OCI-LY1 (cell line): ENCODE measurements at regions not wholly inside any gene's neighbourhood (a gene's known extent, or its start where the extent isn't known, plus 50 kb on each side); places are given as distances from the start of the nearest gene placed in this dataset.

Experiments used
- H2AFZ ChIP-seq: fragments of 200-600 bp; sonication (generic), shearing (Covaris generic); 2 replicates; pipeline ENCODE4 v1.6.0; 2014; ENCODE audit warnings: antibody characterized with exemption, mild to moderate bottlenecking, low read length
- H3F3A ChIP-seq: fragments of 200-600 bp; sonication (generic), shearing (Covaris generic); 2 replicates; pipeline ENCODE4 v1.6.0; 2014; ENCODE audit warnings: mild to moderate bottlenecking, antibody characterized with exemption, low read length, moderate library complexity; ENCODE audit not compliant: insufficient read depth
- H3K27ac ChIP-seq: fragments of 200-600 bp; sonication (generic); 2 replicates; pipeline ENCODE4 v1.5.1; 2014; ENCODE audit warnings: low read length, mixed run types, mild to moderate bottlenecking, low read depth; ENCODE audit not compliant: poor library complexity, severe bottlenecking
- H3K27me3 ChIP-seq: fragments of 200-600 bp; sonication (generic); 2 replicates; pipeline ENCODE4 v1.6.0; 2014; ENCODE audit warnings: antibody characterized with exemption, mild to moderate bottlenecking, low read length, moderate library complexity; ENCODE audit not compliant: insufficient read depth
- H3K36me3 ChIP-seq: fragments of 200-600 bp; sonication (generic); 2 replicates; pipeline ENCODE4 v1.6.1; 2014; ENCODE audit warnings: mild to moderate bottlenecking, antibody characterized with exemption, low read length, moderate library complexity, mixed read lengths; ENCODE audit not compliant: insufficient read depth
- H3K4me1 ChIP-seq: fragments of 200-600 bp; sonication (generic); 2 replicates; pipeline ENCODE4 v1.5.1; 2014; ENCODE audit warnings: mild to moderate bottlenecking, low read length, moderate library complexity; ENCODE audit not compliant: insufficient read depth, severe bottlenecking
- H3K4me2 ChIP-seq: fragments of 200-600 bp; sonication (generic), shearing (Covaris generic); 2 replicates; pipeline ENCODE4 v1.6.1; 2014; ENCODE audit warnings: low read length
- H3K4me3 ChIP-seq: fragments of 200-600 bp; sonication (generic); 2 replicates; pipeline ENCODE4 v1.5.1; 2014; ENCODE audit warnings: low read length, low read depth, mild to moderate bottlenecking, mixed read lengths; ENCODE audit not compliant: poor library complexity, severe bottlenecking
- H3K79me2 ChIP-seq: fragments of 200-600 bp; shearing (Covaris generic); 2 replicates; pipeline ENCODE4 v1.6.1; 2016; ENCODE audit warnings: mixed run types, low read length, mixed read lengths; ENCODE audit not compliant: insufficient read depth
- H3K9ac ChIP-seq: fragments of 200-600 bp; sonication (generic), shearing (Covaris generic); 2 replicates; pipeline ENCODE4 v1.6.1; 2014; ENCODE audit warnings: mild to moderate bottlenecking, low read length, mixed read lengths
- H3K9me2 ChIP-seq: fragments of 200-600 bp; sonication (generic), shearing (Covaris generic); 2 replicates; pipeline ENCODE4 v1.6.1; 2014; ENCODE audit warnings: low read depth, mild to moderate bottlenecking, low read length, mixed read lengths
- H3K9me3 ChIP-seq: fragments of 200-600 bp; shearing (Covaris generic); 2 replicates; pipeline ENCODE4 v1.6.1; 2014; ENCODE audit warnings: low read length, mixed read lengths
- H4K20me1 ChIP-seq: fragments of 200-600 bp; sonication (generic), shearing (Covaris generic); 2 replicates; pipeline ENCODE4 v1.6.0; 2016; ENCODE audit warnings: mild to moderate bottlenecking, low read length; ENCODE audit not compliant: insufficient read depth
- EZH2 ChIP-seq: fragments of 200-600 bp; sonication (generic), shearing (Covaris generic); IDR thresholded peaks from 2 replicates; pipeline ENCODE4 v1.8.0; 2017; ENCODE audit warnings: borderline replicate concordance, mixed run types, mild to moderate bottlenecking, antibody characterized with exemption, low read length, moderate library complexity, mixed read lengths
- TF ChIP-seq, protein P1 (sequence below): fragments of 200-600 bp; sonication (generic), shearing (Covaris generic); IDR thresholded peaks from 2 replicates; pipeline ENCODE4 v1.5.1; 2017; ENCODE audit warnings: mild to moderate bottlenecking, antibody characterized with exemption, low read length, moderate library complexity, mixed read lengths

DNA sequence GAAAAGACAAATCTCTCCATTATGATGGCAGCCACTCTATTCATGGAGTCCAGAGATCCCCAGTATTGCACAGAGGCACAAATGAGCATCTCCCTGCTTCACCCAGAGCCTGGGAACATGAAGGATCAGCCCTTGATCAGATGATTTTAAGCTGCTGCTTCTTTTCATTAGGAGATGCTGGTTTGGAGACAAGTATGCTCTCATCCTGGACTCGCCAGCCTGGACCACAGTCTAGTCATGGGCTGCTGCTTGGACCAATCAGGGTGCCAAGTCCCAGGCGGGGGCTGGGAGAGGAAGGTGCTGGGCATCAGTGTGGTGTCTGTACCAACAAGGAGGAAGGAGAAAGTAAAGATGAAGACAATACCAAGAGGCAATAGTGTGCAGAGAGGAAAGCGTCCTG is 195.7 kb upstream of the FOXQ1 start:
- Histone ChIP-seq H3K27ac (no peak overlapping the region), H3F3A (no peaks in the 10 kb centered on the region), H3K79me2 (no peaks in the 10 kb centered on the region), H4K20me1 (no peaks in the 10 kb centered on the region), H3K9me2 (no peaks in the 10 kb centered on the region), H3K9ac (no peak overlapping the region), H3K4me3 (no peak overlapping the region), H3K4me2 (no peak overlapping the region), H3K36me3 (no peaks in the 10 kb centered on the region), H3K4me1 (no peaks in the 10 kb centered on the region), H3K9me3 (no peaks in the 10 kb centered on the region), H2AFZ (no peak overlapping the region), H3K27me3 (no peaks in the 10 kb centered on the region)
- no peak for TF ChIP-seq EZH2
- TF ChIP-seq, protein P1, sequence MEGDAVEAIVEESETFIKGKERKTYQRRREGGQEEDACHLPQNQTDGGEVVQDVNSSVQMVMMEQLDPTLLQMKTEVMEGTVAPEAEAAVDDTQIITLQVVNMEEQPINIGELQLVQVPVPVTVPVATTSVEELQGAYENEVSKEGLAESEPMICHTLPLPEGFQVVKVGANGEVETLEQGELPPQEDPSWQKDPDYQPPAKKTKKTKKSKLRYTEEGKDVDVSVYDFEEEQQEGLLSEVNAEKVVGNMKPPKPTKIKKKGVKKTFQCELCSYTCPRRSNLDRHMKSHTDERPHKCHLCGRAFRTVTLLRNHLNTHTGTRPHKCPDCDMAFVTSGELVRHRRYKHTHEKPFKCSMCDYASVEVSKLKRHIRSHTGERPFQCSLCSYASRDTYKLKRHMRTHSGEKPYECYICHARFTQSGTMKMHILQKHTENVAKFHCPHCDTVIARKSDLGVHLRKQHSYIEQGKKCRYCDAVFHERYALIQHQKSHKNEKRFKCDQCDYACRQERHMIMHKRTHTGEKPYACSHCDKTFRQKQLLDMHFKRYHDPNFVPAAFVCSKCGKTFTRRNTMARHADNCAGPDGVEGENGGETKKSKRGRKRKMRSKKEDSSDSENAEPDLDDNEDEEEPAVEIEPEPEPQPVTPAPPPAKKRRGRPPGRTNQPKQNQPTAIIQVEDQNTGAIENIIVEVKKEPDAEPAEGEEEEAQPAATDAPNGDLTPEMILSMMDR = no peak

DNA sequence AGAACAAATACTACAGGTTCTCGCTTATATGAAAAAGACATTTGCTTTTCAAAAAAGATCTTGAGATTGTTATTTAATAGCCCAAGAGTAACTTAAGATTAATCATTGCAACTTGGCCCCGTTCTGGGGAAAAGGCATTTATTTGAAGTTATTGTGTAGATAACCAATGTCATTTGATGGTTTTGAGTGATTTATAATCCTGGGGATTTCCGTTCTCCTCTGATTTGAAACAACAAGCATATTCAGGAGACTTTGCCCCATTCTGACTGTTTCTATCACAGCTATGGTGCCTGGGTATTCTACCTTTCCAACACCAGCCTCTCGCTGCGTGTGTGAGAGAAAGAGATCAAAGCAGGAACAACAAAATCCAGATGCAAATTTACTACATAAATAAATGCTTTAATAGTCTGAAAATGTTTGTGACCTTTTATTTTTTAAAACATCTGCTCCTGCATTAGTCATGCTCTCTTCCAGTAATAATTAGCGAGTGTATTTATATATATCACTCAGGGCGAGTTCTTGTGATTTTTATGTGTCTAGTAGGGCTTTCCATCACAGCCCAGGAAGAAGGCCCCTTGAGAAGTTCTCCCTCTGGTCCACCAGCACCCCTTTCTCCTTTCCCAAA is 197.9 kb upstream of the FOXQ1 start:
- Histone ChIP-seq H3K4me2 (no peak overlapping the region), H2AFZ (no peak overlapping the region), H3K36me3 (no peaks in the 10 kb centered on the region), H3K27me3 (no peaks in the 10 kb centered on the region), H3F3A (no peaks in the 10 kb centered on the region), H3K4me1 (no peaks in the 10 kb centered on the region), H3K4me3 (no peak overlapping the region), H3K27ac (no peak overlapping the region), H4K20me1 (no peaks in the 10 kb centered on the region), H3K79me2 (no peaks in the 10 kb centered on the region), H3K9me2 (no peaks in the 10 kb centered on the region), H3K9me3 (no peaks in the 10 kb centered on the region), H3K9ac (no peak overlapping the region)
- no peak for TF ChIP-seq EZH2
- TF ChIP-seq, protein P1 = no peak

DNA sequence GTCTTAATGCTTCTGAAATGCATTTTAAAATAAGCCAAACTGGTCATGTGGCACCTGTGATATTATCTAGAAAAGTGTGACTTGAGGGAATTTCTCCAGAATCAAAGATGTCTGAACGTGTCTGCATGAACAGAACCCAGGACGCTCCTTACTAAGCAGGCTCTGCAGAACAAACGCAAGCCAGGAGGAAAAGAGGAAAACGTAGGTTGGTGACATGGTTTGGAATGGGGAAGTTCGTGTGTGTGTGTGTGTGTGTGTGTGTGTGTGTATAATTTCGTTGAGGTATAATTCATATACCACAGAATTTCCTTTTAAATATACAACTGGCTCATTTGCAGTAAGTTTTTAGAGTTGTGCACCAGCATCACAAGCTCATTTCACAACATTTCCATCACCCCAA is 200.5 kb upstream of the FOXQ1 start:
- no peaks in the 10 kb centered on the region for H3K4me1 ChIP-seq
- H4K20me1 ChIP-seq = no peaks in the 10 kb centered on the region
- H3K4me2 ChIP-seq = no peak overlapping the region
- H3K36me3 ChIP-seq = no peaks in the 10 kb centered on the region
- TF ChIP-seq, protein P1 = no peak
- no peak for TF ChIP-seq EZH2
- no peak overlapping the region for H3K27ac ChIP-seq
- H3K79me2 ChIP-seq = no peaks in the 10 kb centered on the region
- no peaks in the 10 kb centered on the region for H3K9me2 ChIP-seq
- H3K9ac ChIP-seq = no peak overlapping the region
- H2AFZ ChIP-seq = no peak overlapping the region
- no peaks in the 10 kb centered on the region for H3F3A ChIP-seq
- no peak overlapping the region for H3K4me3 ChIP-seq
- H3K9me3 ChIP-seq = no peaks in the 10 kb centered on the region
- H3K27me3 ChIP-seq = no peaks in the 10 kb centered on the region
